GM12891 (cell line): ENCODE measurements at regions not wholly inside any gene's neighbourhood (a gene's known extent, or its start where the extent isn't known, plus 50 kb on each side); places are given as distances from the start of the nearest gene placed in this dataset.

Source experiments
- POLR2A ChIP-seq: IDR thresholded peaks from 2 replicates; pipeline ENCODE4 v1.6.1; 2011; ENCODE audit warnings: low read depth, low read length, control low read depth
- POLR2AphosphoS5 ChIP-seq: IDR thresholded peaks from 2 replicates; pipeline ENCODE4 v1.6.1; 2011; ENCODE audit warnings: low read depth, low read length, control low read depth
- POU2F2 ChIP-seq: IDR thresholded peaks from 2 replicates; pipeline ENCODE4 v1.6.1; 2011; ENCODE audit warnings: low read depth, mild to moderate bottlenecking, control low read depth, low read length, moderate library complexity
- SPI1 ChIP-seq: IDR thresholded peaks from 2 replicates; pipeline ENCODE4 v1.6.1; 2011; ENCODE audit warnings: low read depth, low read length, control low read depth
- TAF1 ChIP-seq: IDR thresholded peaks from 2 replicates; pipeline ENCODE4 v1.6.1; 2011; ENCODE audit warnings: low read depth, low read length, control low read depth

GRCh38 chr1:192889082-192889481 is 80.2 kb downstream of the RGS2 start:
- TF ChIP-seq POLR2AphosphoS5 (no peak), POLR2A (no peak), SPI1 (no peak), TAF1 (no peak), POU2F2 (no peak)
